ENCODE measurements at regions not wholly inside any gene's neighbourhood (a gene's known extent, or its start where the extent isn't known, plus 50 kb on each side); places are given as distances from the start of the nearest gene placed in this dataset.

- H3K36me3 ChIP-seq (ENCODE audit: control insufficient read depth, insufficient read depth, low read length): no peaks in the 10 kb centered on the region
- H2AFZ ChIP-seq (ENCODE audit: low read length): no peak overlapping the region
- H3K27ac ChIP-seq (ENCODE audit: insufficient read depth, low read length): no peak overlapping the region
- no peak overlapping the region for H3K4me2 ChIP-seq (ENCODE audit: extremely low read depth, insufficient read depth, low read length)
- no peaks in the 10 kb centered on the region for H4K20me1 ChIP-seq (ENCODE audit: control insufficient read depth, extremely low read depth, insufficient read depth, low read length)
- H3K4me3 ChIP-seq (replicated peaks in 1 of 4; ENCODE audit: control extremely low read depth in 1 of 4, insufficient read depth in 1 of 4, low read depth in 3 of 4, low read length in 4 of 4): no peak overlapping the region
- no peak for TF ChIP-seq EZH2 (IDR thresholded peaks at IDR 0.05; ENCODE audit: low read length, missing control alignments)
- TF ChIP-seq, protein P1, sequence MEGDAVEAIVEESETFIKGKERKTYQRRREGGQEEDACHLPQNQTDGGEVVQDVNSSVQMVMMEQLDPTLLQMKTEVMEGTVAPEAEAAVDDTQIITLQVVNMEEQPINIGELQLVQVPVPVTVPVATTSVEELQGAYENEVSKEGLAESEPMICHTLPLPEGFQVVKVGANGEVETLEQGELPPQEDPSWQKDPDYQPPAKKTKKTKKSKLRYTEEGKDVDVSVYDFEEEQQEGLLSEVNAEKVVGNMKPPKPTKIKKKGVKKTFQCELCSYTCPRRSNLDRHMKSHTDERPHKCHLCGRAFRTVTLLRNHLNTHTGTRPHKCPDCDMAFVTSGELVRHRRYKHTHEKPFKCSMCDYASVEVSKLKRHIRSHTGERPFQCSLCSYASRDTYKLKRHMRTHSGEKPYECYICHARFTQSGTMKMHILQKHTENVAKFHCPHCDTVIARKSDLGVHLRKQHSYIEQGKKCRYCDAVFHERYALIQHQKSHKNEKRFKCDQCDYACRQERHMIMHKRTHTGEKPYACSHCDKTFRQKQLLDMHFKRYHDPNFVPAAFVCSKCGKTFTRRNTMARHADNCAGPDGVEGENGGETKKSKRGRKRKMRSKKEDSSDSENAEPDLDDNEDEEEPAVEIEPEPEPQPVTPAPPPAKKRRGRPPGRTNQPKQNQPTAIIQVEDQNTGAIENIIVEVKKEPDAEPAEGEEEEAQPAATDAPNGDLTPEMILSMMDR (conservative IDR thresholded peaks at IDR 0.05 in 1 of 2, IDR thresholded peaks at IDR 0.05 in 1 of 2; ENCODE audit: low read depth in 1 of 2, low read length in 2 of 2): no peak
- H3K9ac ChIP-seq (ENCODE audit: insufficient read depth, low read length): no peak overlapping the region
- peaks cover 14% of the 10 kb centered on the region for H3K4me1 ChIP-seq (ENCODE audit: control insufficient read depth, extremely low read depth, insufficient read depth, low read length)
- no peak for DNase-seq (ENCODE audit: low read depth in 2 of 2)
- H3K27me3 ChIP-seq (ENCODE audit: control insufficient read depth, insufficient read depth, low read length): no peaks in the 10 kb centered on the region
- H3K9me3 ChIP-seq (ENCODE audit: control insufficient read depth, insufficient read depth, low read depth, low read length): no peaks in the 10 kb centered on the region
- no peaks in the 10 kb centered on the region for H3K79me2 ChIP-seq (ENCODE audit: control insufficient read depth, insufficient read depth, low read length)
Observed at GRCh38 chr15:99445272-99445850, 120.4 kb upstream of the MEF2A start.

DNA sequence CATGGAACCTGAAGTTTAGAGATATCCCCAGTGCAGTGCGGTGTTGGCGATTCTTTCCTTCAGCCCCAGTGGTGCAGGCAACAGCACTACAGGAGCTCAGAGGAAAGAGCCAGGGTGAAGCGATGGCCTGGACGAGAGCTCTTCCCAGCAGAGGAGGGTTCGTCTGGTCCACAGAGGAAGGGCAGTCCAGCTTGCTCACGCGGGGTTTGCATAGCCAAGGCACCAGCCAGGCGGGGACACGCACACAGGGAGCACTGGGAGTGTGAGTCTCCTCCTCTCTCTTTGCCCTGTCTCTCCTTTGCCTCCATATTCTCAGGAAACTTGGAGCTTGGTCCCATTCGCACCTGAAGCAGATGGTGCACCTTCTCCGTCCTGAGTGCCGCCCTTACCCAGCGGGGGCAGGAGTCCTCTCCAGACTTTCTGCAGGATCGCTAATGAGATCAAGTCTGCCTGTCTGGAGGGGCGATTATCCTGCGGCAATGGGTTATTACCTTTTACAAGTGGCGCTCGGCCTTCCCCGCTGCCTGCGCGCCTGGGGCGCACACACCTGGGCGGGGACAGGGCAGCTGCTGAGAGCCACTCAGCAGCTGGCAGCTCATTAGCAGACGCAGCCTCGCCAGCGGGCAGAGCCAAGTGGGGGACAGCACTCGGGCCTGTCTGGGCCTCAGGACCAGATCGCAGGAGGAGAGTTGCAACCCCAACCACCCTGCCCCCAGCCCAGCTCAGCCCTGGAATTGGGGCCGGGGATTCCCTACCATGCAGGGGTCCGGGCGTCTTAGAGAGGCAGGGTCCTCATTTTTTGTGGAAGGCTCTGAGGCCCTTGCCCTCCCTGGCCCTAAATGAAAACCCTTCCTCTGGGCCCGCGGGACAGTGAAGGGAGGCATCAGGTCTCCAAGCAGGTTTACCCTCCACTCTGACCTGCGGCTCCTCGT, 119.0 kb upstream of the MEF2A start:
- no peak overlapping the region for H2AFZ ChIP-seq (ENCODE audit: low read length)
- H3K4me2 ChIP-seq (ENCODE audit: extremely low read depth, insufficient read depth, low read length): no peak overlapping the region
- no peak overlapping the region for H3K4me3 ChIP-seq (replicated peaks in 1 of 4; ENCODE audit: control extremely low read depth in 1 of 4, insufficient read depth in 1 of 4, low read depth in 3 of 4, low read length in 4 of 4)
- DNase-seq (ENCODE audit: low read depth in 2 of 2): no peak
- peaks cover 10% of the 10 kb centered on the region for H3K4me1 ChIP-seq (ENCODE audit: control insufficient read depth, extremely low read depth, insufficient read depth, low read length)
- H3K36me3 ChIP-seq (ENCODE audit: control insufficient read depth, insufficient read depth, low read length): no peaks in the 10 kb centered on the region
- no peaks in the 10 kb centered on the region for H3K9me3 ChIP-seq (ENCODE audit: control insufficient read depth, insufficient read depth, low read depth, low read length)
- H4K20me1 ChIP-seq (ENCODE audit: control insufficient read depth, extremely low read depth, insufficient read depth, low read length): no peaks in the 10 kb centered on the region
- no peak overlapping the region for H3K27ac ChIP-seq (ENCODE audit: insufficient read depth, low read length)
- TF ChIP-seq, protein P1 (conservative IDR thresholded peaks at IDR 0.05 in 1 of 2, IDR thresholded peaks at IDR 0.05 in 1 of 2; ENCODE audit: low read depth in 1 of 2, low read length in 2 of 2): no peak
- no peak for TF ChIP-seq EZH2 (IDR thresholded peaks at IDR 0.05; ENCODE audit: low read length, missing control alignments)
- H3K9ac ChIP-seq (ENCODE audit: insufficient read depth, low read length): no peak overlapping the region
- no peaks in the 10 kb centered on the region for H3K79me2 ChIP-seq (ENCODE audit: control insufficient read depth, insufficient read depth, low read length)
- no peaks in the 10 kb centered on the region for H3K27me3 ChIP-seq (ENCODE audit: control insufficient read depth, insufficient read depth, low read length)

GRCh38 chr15:99447497-99448371, 118.0 kb upstream of the MEF2A start:
- H2AFZ ChIP-seq (ENCODE audit: low read length): no peak overlapping the region
- no peak overlapping the region for H3K4me2 ChIP-seq (ENCODE audit: extremely low read depth, insufficient read depth, low read length)
- no peaks in the 10 kb centered on the region for H4K20me1 ChIP-seq (ENCODE audit: control insufficient read depth, extremely low read depth, insufficient read depth, low read length)
- H3K4me1 ChIP-seq (ENCODE audit: control insufficient read depth, extremely low read depth, insufficient read depth, low read length): peaks cover 8% of the 10 kb centered on the region
- H3K9me3 ChIP-seq (ENCODE audit: control insufficient read depth, insufficient read depth, low read depth, low read length): no peaks in the 10 kb centered on the region
- DNase-seq (ENCODE audit: low read depth in 2 of 2): no peak
- H3K27me3 ChIP-seq (ENCODE audit: control insufficient read depth, insufficient read depth, low read length): no peaks in the 10 kb centered on the region
- TF ChIP-seq, protein P1 (conservative IDR thresholded peaks at IDR 0.05 in 1 of 2, IDR thresholded peaks at IDR 0.05 in 1 of 2; ENCODE audit: low read depth in 1 of 2, low read length in 2 of 2): no peak
- no peak for TF ChIP-seq EZH2 (IDR thresholded peaks at IDR 0.05; ENCODE audit: low read length, missing control alignments)
- no peak overlapping the region for H3K27ac ChIP-seq (ENCODE audit: insufficient read depth, low read length)
- no peaks in the 10 kb centered on the region for H3K36me3 ChIP-seq (ENCODE audit: control insufficient read depth, insufficient read depth, low read length)
- no peak overlapping the region for H3K4me3 ChIP-seq (replicated peaks in 1 of 4; ENCODE audit: control extremely low read depth in 1 of 4, insufficient read depth in 1 of 4, low read depth in 3 of 4, low read length in 4 of 4)
- H3K9ac ChIP-seq (ENCODE audit: insufficient read depth, low read length): no peak overlapping the region
- no peaks in the 10 kb centered on the region for H3K79me2 ChIP-seq (ENCODE audit: control insufficient read depth, insufficient read depth, low read length)

Data from fibroblast of lung (primary cell).